ENCODE measurements at regions not wholly inside any gene's neighbourhood (a gene's known extent, or its start where the extent isn't known, plus 50 kb on each side); places are given as distances from the start of the nearest gene placed in this dataset.

- Histone ChIP-seq H3K4me1 (ENCODE audit: control insufficient read depth in 2 of 2, insufficient read depth in 2 of 2, low read length in 2 of 2) (peaks cover 28 to 29% of the 10 kb centered on the region in 2 donors), H4K20me1 (ENCODE audit: control insufficient read depth, insufficient read depth, low read length, poor library complexity, severe bottlenecking) (no peaks in the 10 kb centered on the region), H2AFZ (ENCODE audit: insufficient read depth, low read depth, low read length, poor library complexity, severe bottlenecking) (no peak overlapping the region), H3K27me3 (replicated peaks in 1 of 4; ENCODE audit: control extremely low read depth in 1 of 4, control insufficient read depth in 3 of 4, insufficient read depth in 4 of 4, low read length in 3 of 4) (no peaks in the 10 kb centered on the region), H3K9me3 (ENCODE audit: control extremely low read depth in 1 of 3, control insufficient read depth in 2 of 3, insufficient read depth in 1 of 3, low read length in 2 of 3) (no peaks in the 10 kb centered on the region), H3K27ac (ENCODE audit: low read length in 2 of 2) (no peak overlapping the region), H3K79me2 (ENCODE audit: control insufficient read depth, insufficient read depth, low read length) (no peaks in the 10 kb centered on the region), H3K4me3 (ENCODE audit: control extremely low read depth in 1 of 5, extremely low read depth in 1 of 5, insufficient read depth in 1 of 5, low read depth in 2 of 5, low read length in 4 of 5) (no peak overlapping the region), H3K36me3 (replicated peaks in 1 of 2; ENCODE audit: control extremely low read depth in 1 of 2, control insufficient read depth in 1 of 2, extremely low read depth in 1 of 2, insufficient read depth in 2 of 2, low read length in 1 of 2) (no peaks in the 10 kb centered on the region), H3K4me2 (replicated peaks; ENCODE audit: low read depth, low read length, poor library complexity, severe bottlenecking) (no peak overlapping the region), H3K9ac (ENCODE audit: low read length) (no peak overlapping the region)
- ChIA-PET CTCF (no interaction called here), POLR2A (no interaction called here)
- WGBS (ENCODE audit: insufficient coverage) = 98% methylated on average over 5 of the region's 7 CpGs
- Mint-ChIP-seq H3K4me3 (no peak overlapping the region), H3K4me1 (peaks cover 29% of the 10 kb centered on the region), H3K27me3 (no peaks in the 10 kb centered on the region), H3K9me3 (ENCODE audit: insufficient read depth) (no peaks in the 10 kb centered on the region), H3K27ac (no peak overlapping the region)
- DNase-seq (no peak), ATAC-seq (ENCODE audit: low read depth) (no peak)
- intact Hi-C loops (cut with micrococcal nuclease) = loop anchor here (5.0 to 10.0 kb wide), 2 partner anchors 293 to 555 kb away; partner anchors contain the start of gene ZNF608
- TF ChIP-seq EZH2 (IDR thresholded peaks at IDR 0.05; ENCODE audit: borderline replicate concordance, insufficient read depth, low read depth, low read length, poor library complexity, severe bottlenecking) = no peak
Measured at GRCh38 chr5:124451721-124452383, 294.6 kb downstream of the ZNF608 start.

GRCh38 chr5:124446120-124446519 is 300.3 kb downstream of the ZNF608 start:
- DNase-seq (no peak), ATAC-seq (ENCODE audit: low read depth) (no peak)
- Histone ChIP-seq H3K79me2 (ENCODE audit: control insufficient read depth, insufficient read depth, low read length) (no peaks in the 10 kb centered on the region), H3K9me3 (ENCODE audit: control extremely low read depth in 1 of 3, control insufficient read depth in 2 of 3, insufficient read depth in 1 of 3, low read length in 2 of 3) (no peaks in the 10 kb centered on the region), H3K27ac (ENCODE audit: low read length in 2 of 2) (no peak overlapping the region), H3K4me3 (ENCODE audit: control extremely low read depth in 1 of 5, extremely low read depth in 1 of 5, insufficient read depth in 1 of 5, low read depth in 2 of 5, low read length in 4 of 5) (no peak overlapping the region), H4K20me1 (ENCODE audit: control insufficient read depth, insufficient read depth, low read length, poor library complexity, severe bottlenecking) (no peaks in the 10 kb centered on the region), H2AFZ (ENCODE audit: insufficient read depth, low read depth, low read length, poor library complexity, severe bottlenecking) (no peak overlapping the region), H3K4me1 (ENCODE audit: control insufficient read depth in 2 of 2, insufficient read depth in 2 of 2, low read length in 2 of 2) (peaks cover 5 to 9% of the 10 kb centered on the region in 2 donors), H3K4me2 (replicated peaks; ENCODE audit: low read depth, low read length, poor library complexity, severe bottlenecking) (no peak overlapping the region), H3K27me3 (replicated peaks in 1 of 4; ENCODE audit: control extremely low read depth in 1 of 4, control insufficient read depth in 3 of 4, insufficient read depth in 4 of 4, low read length in 3 of 4) (no peaks in the 10 kb centered on the region), H3K36me3 (replicated peaks in 1 of 2; ENCODE audit: control extremely low read depth in 1 of 2, control insufficient read depth in 1 of 2, extremely low read depth in 1 of 2, insufficient read depth in 2 of 2, low read length in 1 of 2) (no peaks in the 10 kb centered on the region), H3K9ac (ENCODE audit: low read length) (no peak overlapping the region)
- H3K4me3 Mint-ChIP-seq = no peak overlapping the region
- ChIA-PET CTCF (no interaction called here), POLR2A (no interaction called here)
- no peak overlapping the region for H3K27ac Mint-ChIP-seq
- no peaks in the 10 kb centered on the region for H3K9me3 Mint-ChIP-seq (ENCODE audit: insufficient read depth)
- no peaks in the 10 kb centered on the region for H3K27me3 Mint-ChIP-seq
- 94% methylated on average over 2 of the region's 6 CpGs for WGBS (ENCODE audit: insufficient coverage)
- TF ChIP-seq EZH2 (IDR thresholded peaks at IDR 0.05; ENCODE audit: borderline replicate concordance, insufficient read depth, low read depth, low read length, poor library complexity, severe bottlenecking) = no peak
- TF ChIP-seq CTCF (IDR thresholded peaks at IDR 0.05) = no peak
- intact Hi-C loops (cut with micrococcal nuclease) = no loop called here
- peaks cover 9% of the 10 kb centered on the region for H3K4me1 Mint-ChIP-seq
